DMS79 (cell line): ENCODE measurements at regions not wholly inside any gene's neighbourhood (a gene's known extent, or its start where the extent isn't known, plus 50 kb on each side); places are given as distances from the start of the nearest gene placed in this dataset.

Experiments used
- DNase-seq: peaks from one replicate; lab custom pipeline; 2025; lab: John Stamatoyannopoulos, UW

DNA sequence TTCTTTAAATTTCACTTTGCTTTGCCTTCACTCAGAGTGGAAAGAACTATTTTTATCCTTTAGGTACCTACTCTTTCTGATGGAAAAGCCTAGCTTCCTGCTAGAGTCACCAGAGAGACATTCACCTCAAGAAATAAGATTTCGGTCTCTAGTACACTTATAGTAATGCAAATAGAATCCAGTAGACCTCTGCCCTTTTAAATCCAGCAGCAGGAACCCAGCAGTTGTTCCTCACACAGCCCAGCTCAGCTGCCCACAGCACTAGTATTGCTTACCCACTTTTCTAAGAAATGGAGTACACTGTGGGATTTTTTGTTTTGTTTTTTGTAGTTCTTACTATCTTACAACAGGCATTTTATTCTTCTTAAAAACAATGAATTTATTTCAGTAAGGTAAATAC, 497.0 kb upstream of the CCDC54 start:
- DNase-seq: no peak

GRCh38 chr3:106881186-106881585, 496.1 kb upstream of the CCDC54 start:
- no peak for DNase-seq

- DNase-seq: no peak
Measured at GRCh38 chr3:106882297-106882696, 494.9 kb upstream of the CCDC54 start.

DNA sequence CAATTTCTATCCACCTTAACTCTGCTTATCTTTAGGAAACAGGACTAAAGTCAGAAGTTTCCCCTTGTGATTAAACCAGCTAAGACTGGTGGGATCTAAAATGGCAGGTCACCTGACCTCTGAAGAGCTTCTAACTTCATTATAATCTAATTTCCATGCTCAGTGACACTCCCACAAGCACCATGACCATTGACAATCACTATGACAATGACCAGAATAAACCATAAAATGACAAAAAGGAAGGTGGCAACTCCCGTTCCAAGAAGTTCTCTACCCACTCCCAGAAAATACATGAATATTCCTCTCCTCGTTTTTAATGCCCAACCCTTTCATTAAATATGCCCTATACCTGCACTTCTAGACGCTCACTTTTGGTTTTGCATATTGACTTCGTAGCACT, 471.2 kb upstream of the CCDC54 start:
- no peak for DNase-seq

DNA sequence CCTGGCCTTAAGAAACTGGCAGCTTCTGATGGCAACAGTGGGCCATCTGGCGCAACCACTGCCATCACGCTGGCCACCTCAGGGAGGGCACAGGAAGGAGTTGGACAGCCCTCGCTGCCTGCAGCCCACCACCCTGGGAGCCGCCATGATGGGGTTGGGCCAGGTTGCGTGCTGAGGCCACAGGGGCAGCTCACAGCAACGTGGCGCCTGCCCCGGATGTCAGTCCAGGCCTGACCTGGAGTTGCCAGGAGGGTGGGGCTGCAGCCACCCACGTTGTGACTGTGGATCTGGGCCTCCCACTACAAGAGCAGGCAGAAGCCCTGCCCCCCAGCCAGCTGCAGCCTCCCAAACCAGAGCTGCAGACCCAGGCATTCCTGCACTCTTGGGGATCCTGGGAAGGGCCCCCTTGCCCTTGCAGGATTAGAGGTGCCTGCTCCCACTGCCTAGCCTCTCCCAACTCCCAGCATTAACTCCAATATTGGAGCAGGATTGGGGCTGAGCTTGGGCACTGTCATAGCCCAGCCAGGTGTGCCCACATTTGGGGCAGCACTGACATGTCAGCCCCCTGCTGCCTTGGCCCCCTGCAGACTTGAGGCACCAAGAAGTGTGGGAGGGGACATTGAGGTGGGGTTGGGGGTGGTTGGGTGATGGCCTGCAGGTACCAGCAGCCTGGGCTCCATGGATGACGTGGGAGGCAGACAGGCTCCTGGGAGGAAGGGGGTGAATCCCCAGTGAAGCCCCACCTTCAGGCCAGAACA, 468.9 kb upstream of the CCDC54 start:
- no peak for DNase-seq

- no peak for DNase-seq
Measured at GRCh38 chr3:106913111-106913698, 464.0 kb upstream of the CCDC54 start.

- no peak for DNase-seq
Measured at GRCh38 chr3:106913966-106914365, 463.3 kb upstream of the CCDC54 start.

DNA sequence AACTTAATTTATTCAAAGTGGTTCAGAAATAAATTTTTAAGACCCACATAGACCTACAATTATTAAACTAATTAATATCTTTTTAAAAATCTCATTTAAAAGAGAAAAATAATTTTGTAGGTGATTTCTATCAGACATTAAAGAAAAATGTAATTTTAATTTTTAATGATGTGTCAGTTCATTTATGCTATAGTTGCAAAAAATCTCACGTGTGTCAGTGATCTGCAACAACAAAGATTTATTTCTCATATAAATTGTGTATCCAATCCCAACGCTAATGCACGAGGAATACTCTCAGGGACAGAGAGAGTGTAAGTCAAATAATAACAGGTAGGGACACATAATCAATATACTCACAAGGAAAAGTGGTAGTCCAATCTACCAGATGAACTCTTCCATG, 456.6 kb upstream of the CCDC54 start:
- no peak for DNase-seq

DNA sequence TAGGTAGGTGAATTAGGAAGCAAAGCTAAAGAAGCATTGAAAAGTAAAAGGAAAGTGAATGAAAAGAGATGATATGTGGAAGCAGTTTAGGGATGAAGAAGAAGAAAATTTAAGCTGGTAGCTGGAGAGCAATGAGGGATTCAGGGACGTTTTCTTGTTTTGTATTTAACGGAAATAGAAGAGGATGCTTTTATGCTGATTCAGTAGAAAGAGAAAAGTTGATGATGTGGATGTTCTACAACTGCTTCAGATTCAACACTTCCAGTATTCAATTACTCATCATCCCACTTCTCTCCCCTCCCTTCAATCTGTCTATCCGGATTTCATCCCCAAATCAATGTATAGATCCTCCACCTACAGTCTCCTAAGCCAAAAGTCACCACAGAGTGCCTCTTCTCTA, 448.2 kb upstream of the CCDC54 start:
- DNase-seq: no peak

DNA sequence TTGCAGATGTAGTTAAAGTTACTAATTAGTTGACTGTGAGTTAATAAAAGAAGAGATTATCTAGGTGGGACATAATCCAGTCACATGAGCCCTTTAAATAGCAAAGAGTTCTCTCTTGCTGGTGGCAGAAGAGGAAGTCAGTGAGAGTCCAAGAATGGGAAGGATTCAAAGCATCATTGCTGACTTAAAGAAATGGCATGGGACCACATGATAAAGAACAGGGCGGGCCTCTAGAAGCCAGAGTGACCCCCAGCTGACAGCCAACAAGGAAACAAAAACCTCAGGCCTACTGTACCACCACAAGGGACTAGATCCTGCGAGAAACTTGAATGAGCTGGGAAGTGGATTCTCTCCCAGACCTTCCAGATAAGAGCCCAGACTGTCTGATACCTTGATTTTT, 447.2 kb upstream of the CCDC54 start:
- DNase-seq: no peak

- no peak for DNase-seq
Measured at GRCh38 chr3:106931904-106932303, 445.3 kb upstream of the CCDC54 start.

GRCh38 chr3:106936337-106936736, 440.9 kb upstream of the CCDC54 start:
- no peak for DNase-seq

DNA sequence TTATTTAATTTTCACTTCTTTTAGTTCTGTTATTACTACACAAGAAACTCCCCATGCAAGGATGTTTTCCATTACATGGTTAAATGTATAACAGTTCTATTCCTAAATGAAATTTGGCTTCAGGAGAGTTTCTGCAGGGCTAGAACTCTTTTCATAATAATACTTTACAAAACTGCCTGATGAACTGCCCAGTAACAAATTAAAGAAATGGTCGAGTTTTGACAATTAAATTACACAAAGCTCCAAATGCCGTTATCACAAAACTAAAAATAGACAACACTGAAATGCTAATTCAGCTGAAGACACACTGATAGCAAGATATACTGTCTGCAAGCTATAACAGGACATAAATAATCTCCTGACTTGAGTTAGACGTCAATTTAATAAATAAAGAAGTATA, 435.2 kb upstream of the CCDC54 start:
- no peak for DNase-seq

GRCh38 chr3:106943071-106943470, 434.2 kb upstream of the CCDC54 start:
- DNase-seq: no peak

GRCh38 chr3:106945435-106945834, 431.8 kb upstream of the CCDC54 start:
- no peak for DNase-seq

- no peak for DNase-seq
Measured at GRCh38 chr3:106946866-106947265, 430.4 kb upstream of the CCDC54 start.

DNA sequence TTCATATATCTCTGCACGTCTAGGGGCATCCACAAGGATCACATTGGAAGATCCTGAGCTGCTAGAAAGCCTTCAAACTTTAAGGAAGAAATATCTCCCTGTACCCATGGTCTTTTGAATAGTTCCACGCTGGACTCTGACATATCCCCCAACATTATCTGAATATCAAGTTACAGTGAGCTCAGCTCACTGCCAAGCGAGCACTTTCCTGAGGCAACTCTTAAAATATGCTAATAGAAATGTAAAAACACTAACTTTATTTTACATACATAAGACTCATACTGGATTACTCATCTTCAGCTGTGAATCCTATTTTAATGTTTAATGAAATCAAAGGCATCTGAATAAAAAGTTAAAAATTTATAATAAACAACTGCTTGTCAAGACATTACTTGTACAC, 420.2 kb upstream of the CCDC54 start:
- DNase-seq: no peak

DNA sequence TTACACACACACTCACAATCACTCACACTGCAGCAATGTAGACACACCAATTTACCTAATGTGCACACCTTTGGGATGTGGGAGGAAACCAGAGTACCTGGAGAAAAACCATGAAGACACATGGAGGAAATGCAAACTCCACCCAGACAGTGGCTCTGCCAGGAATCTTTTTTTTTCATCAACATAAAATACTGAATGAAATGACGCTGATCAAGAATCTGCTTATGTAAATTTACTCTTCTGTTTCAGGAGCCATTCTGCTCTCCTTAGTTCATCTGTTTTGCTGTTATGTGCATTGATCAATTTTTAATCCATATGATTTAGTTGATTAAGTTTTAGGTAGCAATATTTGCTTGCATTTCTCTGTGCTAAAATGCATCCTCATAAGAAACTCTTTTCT, 414.2 kb upstream of the CCDC54 start:
- no peak for DNase-seq

GRCh38 chr3:106963442-106963841, 413.8 kb upstream of the CCDC54 start:
- DNase-seq: no peak

GRCh38 chr3:106965307-106965706, 411.9 kb upstream of the CCDC54 start:
- no peak for DNase-seq

GRCh38 chr3:106969596-106969995, 407.6 kb upstream of the CCDC54 start:
- DNase-seq: no peak

DNA sequence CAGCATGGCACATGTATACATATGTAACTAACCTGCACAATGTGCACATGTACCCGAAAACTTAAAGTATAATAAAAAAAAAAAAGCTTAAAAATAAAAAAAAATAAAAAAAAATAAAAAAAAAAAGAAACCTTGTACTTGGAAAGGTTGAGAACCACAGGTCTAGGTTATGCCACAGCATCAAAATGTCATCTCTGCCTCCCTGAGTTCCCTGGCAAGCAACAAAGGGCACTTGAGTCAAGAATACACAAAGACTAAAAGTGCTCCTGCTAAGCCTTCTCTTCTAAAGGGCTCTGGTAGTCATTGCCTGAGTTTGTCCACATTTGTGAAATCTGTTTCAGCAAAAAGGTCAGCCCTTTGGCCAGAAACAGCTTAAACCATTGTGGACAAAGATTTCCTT, 395.8 kb upstream of the CCDC54 start:
- no peak for DNase-seq

- no peak for DNase-seq
Measured at GRCh38 chr3:106985721-106986120, 391.5 kb upstream of the CCDC54 start.
